HEK293T (cell line): ENCODE measurements at regions not wholly inside any gene's neighbourhood (a gene's known extent, or its start where the extent isn't known, plus 50 kb on each side); places are given as distances from the start of the nearest gene placed in this dataset.

Experiments
- FOXA1 ChIP-seq: fragments of 450-650 bp; IDR thresholded peaks from 2 replicates; pipeline ENCODE4 v1.6.1; 2016; ENCODE audit warnings: mild to moderate bottlenecking
- L3MBTL2 ChIP-seq: fragments of 450-650 bp; conservative IDR thresholded peaks from 2 replicates; pipeline ENCODE4 v1.6.1; 2016; ENCODE audit warnings: mild to moderate bottlenecking
- SP1 ChIP-seq: fragments of 450-650 bp; IDR thresholded peaks from 2 replicates; pipeline ENCODE4 v1.6.1; 2017
- SUZ12 ChIP-seq: fragments of 450-650 bp; IDR thresholded peaks from 2 replicates; pipeline ENCODE4 v1.6.1; 2016; ENCODE audit warnings: mild to moderate bottlenecking

DNA sequence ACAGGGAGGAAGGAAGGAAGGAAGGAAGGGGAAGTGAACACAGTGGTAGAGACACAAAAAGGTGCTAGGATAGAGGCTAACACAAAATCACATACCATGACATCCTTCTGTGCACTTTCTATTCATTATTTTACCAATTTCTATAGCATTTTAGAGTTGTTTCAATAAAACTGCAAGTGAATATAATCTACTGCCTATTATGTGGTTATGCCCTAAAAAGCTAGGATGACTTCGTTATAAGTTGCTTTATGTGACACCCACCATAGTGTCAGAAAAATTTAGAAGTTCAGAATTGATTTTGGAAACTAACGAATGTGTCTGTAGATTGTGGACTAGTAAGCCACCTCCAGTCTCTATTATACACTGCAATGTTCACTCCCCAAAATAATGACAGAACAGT lies 59.4 kb upstream of the EDNRA start:
- no peak for TF ChIP-seq L3MBTL2
- no peak for TF ChIP-seq SUZ12
- no peak for TF ChIP-seq FOXA1
- TF ChIP-seq SP1 = no peak
